ENCODE measurements at regions not wholly inside any gene's neighbourhood (a gene's known extent, or its start where the extent isn't known, plus 50 kb on each side); places are given as distances from the start of the nearest gene placed in this dataset.

GRCh38 chr1:56311766-56312165 is 267.6 kb downstream of the PLPP3 start:
- Mint-ChIP-seq H3K27ac (no peak overlapping the region), H3K9me3 (peaks cover 16% of the 10 kb centered on the region), H3K4me3 (no peak overlapping the region), H3K4me1 (peaks cover 4% of the 10 kb centered on the region), H3K36me3 (peaks cover 1% of the 10 kb centered on the region), H3K27me3 (ENCODE audit: insufficient read depth, low read depth) (peaks cover 5% of the 10 kb centered on the region)
- H3K27ac ChIP-seq = no peak overlapping the region
- H4K20me1 ChIP-seq (ENCODE audit: low read depth) = no peaks in the 10 kb centered on the region
- H3F3A ChIP-seq (ENCODE audit: low read depth) = no peaks in the 10 kb centered on the region
- H3K4me1 ChIP-seq = no peaks in the 10 kb centered on the region
- no peak overlapping the region for H3K4me3 ChIP-seq
- no peaks in the 10 kb centered on the region for H3K9me3 ChIP-seq (ENCODE audit: low read depth)
- no peaks in the 10 kb centered on the region for H3K36me3 ChIP-seq
- H3K9ac ChIP-seq = no peak overlapping the region
- H2AFZ ChIP-seq (replicated peaks) = no peak overlapping the region
- no peak for TF ChIP-seq EZH2phosphoT487 (IDR thresholded peaks at IDR 0.05)
- no peak for TF ChIP-seq CTCF (IDR thresholded peaks at IDR 0.05)
- no peak for TF ChIP-seq EZH2 (IDR thresholded peaks at IDR 0.05)
- no peaks in the 10 kb centered on the region for H3K79me2 ChIP-seq (ENCODE audit: low read depth)
- no peak overlapping the region for H3K4me2 ChIP-seq
- no peaks in the 10 kb centered on the region for H3K27me3 ChIP-seq
- DNase-seq (ENCODE audit: low spot score) = no peak

- no peaks in the 10 kb centered on the region for H3K9me3 ChIP-seq (ENCODE audit: low read depth)
- H3K4me3 Mint-ChIP-seq = no peak overlapping the region
- no peak for DNase-seq (ENCODE audit: low spot score)
- no peaks in the 10 kb centered on the region for H3K79me2 ChIP-seq (ENCODE audit: low read depth)
- H3K4me3 ChIP-seq = no peak overlapping the region
- H3K27ac ChIP-seq = no peak overlapping the region
- H3K36me3 Mint-ChIP-seq = peaks cover 1% of the 10 kb centered on the region
- no peak overlapping the region for H3K4me2 ChIP-seq
- H3K36me3 ChIP-seq = no peaks in the 10 kb centered on the region
- no peak overlapping the region for H2AFZ ChIP-seq (replicated peaks)
- peaks cover 16% of the 10 kb centered on the region for H3K9me3 Mint-ChIP-seq
- H3F3A ChIP-seq (ENCODE audit: low read depth) = no peaks in the 10 kb centered on the region
- no peaks in the 10 kb centered on the region for H3K4me1 ChIP-seq
- H3K4me1 Mint-ChIP-seq = peaks cover 2% of the 10 kb centered on the region
- no peaks in the 10 kb centered on the region for H3K27me3 ChIP-seq
- TF ChIP-seq EZH2 (IDR thresholded peaks at IDR 0.05) = no peak
- no peak for TF ChIP-seq CTCF (IDR thresholded peaks at IDR 0.05)
- TF ChIP-seq EZH2phosphoT487 (IDR thresholded peaks at IDR 0.05) = no peak
- no peak overlapping the region for H3K27ac Mint-ChIP-seq
- peaks cover 5% of the 10 kb centered on the region for H3K27me3 Mint-ChIP-seq (ENCODE audit: insufficient read depth, low read depth)
- no peaks in the 10 kb centered on the region for H4K20me1 ChIP-seq (ENCODE audit: low read depth)
- no peak overlapping the region for H3K9ac ChIP-seq
Measured at GRCh38 chr1:56310945-56311344, 268.4 kb downstream of the PLPP3 start.

GRCh38 chr1:56309065-56309464 is 270.3 kb downstream of the PLPP3 start:
- no peak overlapping the region for H2AFZ ChIP-seq (replicated peaks)
- H3K9ac ChIP-seq = no peak overlapping the region
- H3F3A ChIP-seq (ENCODE audit: low read depth) = no peaks in the 10 kb centered on the region
- H3K27me3 ChIP-seq = no peaks in the 10 kb centered on the region
- Mint-ChIP-seq H3K27me3 (ENCODE audit: insufficient read depth, low read depth) (peaks cover 5% of the 10 kb centered on the region), H3K4me1 (no peaks in the 10 kb centered on the region), H3K27ac (no peak overlapping the region), H3K9me3 (peaks cover 14% of the 10 kb centered on the region), H3K36me3 (no peaks in the 10 kb centered on the region), H3K4me3 (no peak overlapping the region)
- H3K4me1 ChIP-seq = no peaks in the 10 kb centered on the region
- H3K4me2 ChIP-seq = no peak overlapping the region
- no peaks in the 10 kb centered on the region for H3K9me3 ChIP-seq (ENCODE audit: low read depth)
- H4K20me1 ChIP-seq (ENCODE audit: low read depth) = no peaks in the 10 kb centered on the region
- DNase-seq (ENCODE audit: low spot score) = no peak
- no peak overlapping the region for H3K4me3 ChIP-seq
- TF ChIP-seq CTCF (IDR thresholded peaks at IDR 0.05) (no peak), EZH2 (IDR thresholded peaks at IDR 0.05) (no peak), EZH2phosphoT487 (IDR thresholded peaks at IDR 0.05) (no peak)
- H3K79me2 ChIP-seq (ENCODE audit: low read depth) = no peaks in the 10 kb centered on the region
- H3K27ac ChIP-seq = no peak overlapping the region
- H3K36me3 ChIP-seq = no peaks in the 10 kb centered on the region

All from neural progenitor cell (in vitro differentiated cells).